ENCODE measurements at regions not wholly inside any gene's neighbourhood (a gene's known extent, or its start where the extent isn't known, plus 50 kb on each side); places are given as distances from the start of the nearest gene placed in this dataset.

DNA sequence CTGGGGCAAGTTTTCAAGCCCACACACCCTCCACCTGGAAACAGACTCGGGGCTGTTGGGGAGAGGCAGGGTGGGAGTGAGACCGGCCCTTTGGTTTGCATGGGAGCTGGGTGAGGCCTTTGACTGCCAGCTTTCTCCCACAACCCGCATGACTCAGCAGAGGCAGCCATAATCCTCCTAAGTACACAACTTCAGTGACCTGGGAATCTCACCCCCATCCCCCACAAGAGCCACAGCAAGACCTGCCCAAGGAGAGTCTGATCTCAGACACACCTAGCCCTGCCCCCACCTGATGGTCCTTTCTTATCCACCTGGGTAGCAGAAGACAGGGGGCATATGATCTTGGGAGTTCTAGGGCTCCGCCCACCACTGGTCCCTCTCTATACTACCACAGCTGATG is 1615.4 kb downstream of the EFNB2 start:
- TF ChIP-seq, protein P1, sequence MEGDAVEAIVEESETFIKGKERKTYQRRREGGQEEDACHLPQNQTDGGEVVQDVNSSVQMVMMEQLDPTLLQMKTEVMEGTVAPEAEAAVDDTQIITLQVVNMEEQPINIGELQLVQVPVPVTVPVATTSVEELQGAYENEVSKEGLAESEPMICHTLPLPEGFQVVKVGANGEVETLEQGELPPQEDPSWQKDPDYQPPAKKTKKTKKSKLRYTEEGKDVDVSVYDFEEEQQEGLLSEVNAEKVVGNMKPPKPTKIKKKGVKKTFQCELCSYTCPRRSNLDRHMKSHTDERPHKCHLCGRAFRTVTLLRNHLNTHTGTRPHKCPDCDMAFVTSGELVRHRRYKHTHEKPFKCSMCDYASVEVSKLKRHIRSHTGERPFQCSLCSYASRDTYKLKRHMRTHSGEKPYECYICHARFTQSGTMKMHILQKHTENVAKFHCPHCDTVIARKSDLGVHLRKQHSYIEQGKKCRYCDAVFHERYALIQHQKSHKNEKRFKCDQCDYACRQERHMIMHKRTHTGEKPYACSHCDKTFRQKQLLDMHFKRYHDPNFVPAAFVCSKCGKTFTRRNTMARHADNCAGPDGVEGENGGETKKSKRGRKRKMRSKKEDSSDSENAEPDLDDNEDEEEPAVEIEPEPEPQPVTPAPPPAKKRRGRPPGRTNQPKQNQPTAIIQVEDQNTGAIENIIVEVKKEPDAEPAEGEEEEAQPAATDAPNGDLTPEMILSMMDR (conservative IDR thresholded peaks at IDR 0.05; ENCODE audit: low read depth, low read length) = no peak
- TF ChIP-seq EZH2 (IDR thresholded peaks at IDR 0.05; ENCODE audit: low read length, unreplicated experiment) (no peak), EZH2phosphoT487 (IDR thresholded peaks at IDR 0.05; ENCODE audit: borderline replicate concordance, low read length) (no peak)
